IPS DF 19.7 (cell line): ENCODE measurements at regions not wholly inside any gene's neighbourhood (a gene's known extent, or its start where the extent isn't known, plus 50 kb on each side); places are given as distances from the start of the nearest gene placed in this dataset.

Source experiments
- DNase-seq: peaks from one replicate; pipeline ENCODE4 v3.0.0-alpha.2; 2013; ENCODE audit warnings: low read depth, low spot score

DNA sequence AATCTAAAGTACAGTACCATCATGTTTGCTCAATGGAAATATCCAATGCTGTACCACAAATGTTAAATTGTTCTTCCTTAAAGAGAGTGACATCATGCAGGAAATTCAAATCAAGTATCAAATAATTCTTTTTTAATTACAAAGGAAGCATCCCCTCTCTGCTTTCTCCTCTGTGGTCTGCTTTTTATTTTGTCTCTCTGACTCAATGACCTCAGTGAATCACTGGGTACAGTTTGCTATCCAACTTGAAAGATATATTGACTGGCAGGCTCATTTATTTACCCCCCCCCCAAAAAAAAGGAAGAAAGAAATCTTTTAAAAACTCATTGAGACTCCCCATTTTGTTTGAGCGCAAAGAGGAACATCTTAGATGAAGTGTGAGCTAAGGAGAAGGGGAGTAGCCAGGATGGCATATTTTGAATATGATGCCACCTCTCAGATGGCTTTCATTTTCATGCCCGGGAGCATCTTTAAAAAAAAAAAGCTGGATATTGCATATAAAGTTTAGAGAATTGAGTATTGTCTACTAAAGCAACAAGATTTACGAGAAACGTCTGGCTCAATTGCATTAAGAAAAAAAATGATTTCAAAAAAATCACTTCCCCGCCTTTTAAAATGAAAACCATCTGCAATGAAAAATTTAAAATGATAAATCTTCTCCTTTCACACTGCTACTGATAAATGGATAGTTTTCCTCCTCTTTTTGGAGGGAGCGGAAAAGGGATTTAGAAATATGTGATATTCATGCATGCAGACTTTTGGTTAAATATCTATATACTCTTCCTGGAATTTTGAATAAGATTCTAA lies 307.1 kb upstream of the DPH6 start:
- DNase-seq: no peak

DNA sequence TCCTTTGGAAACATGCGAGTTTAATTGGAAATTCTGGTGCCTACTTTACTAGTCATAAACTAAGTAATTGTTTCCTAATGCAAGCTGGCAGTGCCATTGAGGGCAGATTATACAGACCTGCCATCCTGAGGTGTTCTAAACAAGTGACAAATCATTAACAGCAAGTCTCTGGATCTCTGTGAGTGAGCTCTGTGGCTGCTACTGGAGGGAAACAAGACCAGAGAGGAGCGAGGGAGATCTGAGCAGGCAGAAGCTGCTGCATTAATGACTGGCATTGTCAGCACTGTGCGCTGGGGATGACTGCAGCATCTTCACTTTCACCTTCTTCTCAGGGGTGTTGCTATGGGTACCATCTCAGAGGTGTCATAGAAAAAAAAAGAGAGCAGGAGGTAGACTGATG lies 308.4 kb upstream of the DPH6 start:
- DNase-seq: no peak

DNA sequence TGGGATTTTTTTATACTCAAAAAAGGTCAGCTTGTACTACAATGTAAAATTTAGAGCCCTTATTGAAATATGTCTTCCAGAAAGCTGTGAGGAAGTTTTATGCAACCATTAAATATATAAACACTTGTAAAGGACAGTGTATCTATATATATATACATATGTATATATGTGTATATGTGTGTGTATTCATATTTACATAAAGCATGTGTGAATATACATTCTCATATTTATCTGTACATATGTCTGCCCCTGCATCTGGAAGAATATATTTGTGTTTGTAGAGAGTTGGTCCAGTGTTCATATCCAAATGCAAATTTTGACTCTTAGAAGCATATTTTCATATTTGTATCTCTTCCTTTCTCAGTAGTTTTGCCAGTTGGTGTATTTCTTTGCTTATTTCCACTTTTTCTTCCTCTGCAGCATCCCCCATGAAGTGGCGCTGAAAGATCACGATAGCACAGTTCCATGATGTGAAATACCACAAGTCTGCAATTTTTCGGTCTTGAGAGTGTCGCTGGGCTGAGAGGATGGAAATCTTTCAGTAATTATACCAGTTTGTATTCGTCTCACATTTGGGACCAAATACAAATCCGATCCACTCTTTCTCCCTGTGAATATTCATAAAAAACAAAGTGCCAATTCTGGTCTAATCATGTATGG lies 311.7 kb upstream of the DPH6 start:
- no peak for DNase-seq

DNA sequence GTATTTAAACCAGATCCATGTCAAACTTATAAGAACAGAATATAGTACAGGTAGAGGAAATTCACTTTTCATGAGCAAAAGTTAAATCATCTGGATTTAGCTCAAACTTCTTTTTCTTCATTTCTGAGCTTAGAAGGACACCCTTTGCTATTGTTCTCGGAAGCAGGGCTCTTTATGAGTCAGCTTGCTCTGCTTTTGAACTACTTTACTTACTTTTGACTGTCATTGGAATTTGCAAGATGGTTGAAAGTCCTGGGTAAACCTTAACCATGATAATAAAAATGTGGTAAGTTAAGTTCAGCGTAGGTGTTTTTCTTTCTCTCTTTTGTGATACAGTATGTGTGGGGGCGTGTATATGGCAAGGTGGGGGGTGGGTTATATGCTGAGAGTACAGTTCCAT lies 312.7 kb upstream of the DPH6 start:
- no peak for DNase-seq

DNA sequence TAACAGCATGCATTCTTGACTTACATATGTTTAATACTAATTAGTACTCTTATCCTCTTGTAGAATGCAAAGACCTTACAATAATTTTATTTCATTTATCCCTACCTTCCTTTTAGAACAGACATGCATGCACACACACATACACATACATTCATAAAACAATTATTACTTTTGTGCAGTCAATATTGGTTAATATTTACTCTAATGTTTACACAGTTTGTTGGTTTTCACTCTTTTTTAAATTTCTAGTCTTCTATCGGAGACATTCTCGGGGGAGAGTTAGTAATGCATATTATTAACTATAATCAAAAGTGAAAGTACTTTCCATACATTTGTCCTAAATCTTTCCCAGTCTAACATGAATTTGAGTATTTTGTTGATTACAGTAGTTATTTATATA lies 317.7 kb upstream of the DPH6 start:
- no peak for DNase-seq

DNA sequence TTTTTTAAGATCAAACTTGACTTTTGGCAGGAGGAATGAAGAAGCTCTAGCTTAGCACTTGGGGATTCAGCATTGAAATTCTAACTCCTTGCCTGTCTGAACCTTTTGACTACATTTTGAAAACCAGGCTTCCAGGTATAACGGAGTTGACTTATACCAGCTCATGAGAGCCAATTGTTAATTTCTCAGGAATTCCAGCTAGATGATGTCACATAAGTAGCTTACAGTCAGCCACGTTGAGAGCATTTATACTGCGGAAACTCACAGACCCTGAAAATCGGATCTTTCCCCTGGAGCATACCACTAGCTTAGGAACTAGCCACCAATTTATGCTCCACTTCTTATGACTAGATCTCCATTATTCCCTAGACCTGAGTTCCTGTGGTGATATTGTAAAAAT lies 321.4 kb upstream of the DPH6 start:
- DNase-seq: no peak

DNA sequence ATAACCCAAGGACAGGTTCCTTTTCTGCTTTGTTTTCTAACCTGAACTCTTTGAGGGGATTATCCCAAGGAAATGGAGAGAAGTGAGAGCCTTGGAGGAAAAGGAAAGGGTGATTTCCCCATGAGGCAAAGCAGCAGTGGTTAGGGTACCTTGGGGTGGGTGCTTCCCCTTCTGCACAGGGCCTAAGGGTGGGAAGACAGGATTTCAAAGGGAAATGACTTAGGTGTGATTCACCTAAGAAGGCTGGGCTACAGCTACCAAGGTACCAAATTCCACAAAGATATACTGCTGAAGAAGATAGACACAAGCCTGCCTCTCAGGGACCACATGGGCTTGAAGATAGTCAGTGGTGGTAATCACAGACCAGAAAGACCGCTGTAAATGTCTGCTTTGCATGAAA lies 325.3 kb upstream of the DPH6 start:
- no peak for DNase-seq

DNA sequence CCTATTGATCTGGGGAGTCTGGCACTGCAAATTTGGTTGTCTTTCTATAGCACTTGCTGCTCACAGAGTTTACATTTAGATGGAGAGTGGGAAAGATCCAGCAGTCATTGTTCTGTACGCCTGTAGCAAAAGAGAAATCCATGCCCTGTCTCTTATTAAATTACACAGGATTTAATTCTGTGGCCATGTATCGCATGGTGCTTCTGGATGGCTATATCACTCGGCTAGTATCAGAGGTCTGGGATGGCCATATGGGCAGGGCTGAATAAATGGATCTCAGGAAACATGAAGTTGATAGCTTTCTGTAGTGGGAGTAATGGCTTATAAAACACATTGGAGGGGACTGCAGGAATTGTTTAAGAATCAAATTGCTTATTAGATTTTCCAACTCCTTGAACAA lies 325.8 kb upstream of the DPH6 start:
- no peak for DNase-seq

DNA sequence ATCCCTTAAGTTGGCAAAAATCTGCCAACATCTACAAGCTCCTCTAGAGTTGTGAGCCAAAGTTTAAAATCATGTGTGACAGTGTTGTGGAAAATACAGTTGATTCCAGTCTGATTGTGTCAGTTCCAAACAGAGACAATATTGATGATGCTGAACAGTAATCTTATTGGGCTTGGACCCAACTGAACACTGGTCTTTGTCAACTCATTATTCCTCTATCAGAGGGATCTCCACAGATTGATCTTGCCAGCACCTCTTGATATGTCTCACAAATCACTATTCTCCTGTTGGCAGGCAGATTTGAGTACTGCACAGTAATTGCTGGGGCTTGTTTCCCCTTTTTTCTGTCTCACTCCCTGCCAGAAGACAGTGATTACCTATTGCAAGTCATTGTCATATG lies 326.6 kb upstream of the DPH6 start:
- no peak for DNase-seq

DNA sequence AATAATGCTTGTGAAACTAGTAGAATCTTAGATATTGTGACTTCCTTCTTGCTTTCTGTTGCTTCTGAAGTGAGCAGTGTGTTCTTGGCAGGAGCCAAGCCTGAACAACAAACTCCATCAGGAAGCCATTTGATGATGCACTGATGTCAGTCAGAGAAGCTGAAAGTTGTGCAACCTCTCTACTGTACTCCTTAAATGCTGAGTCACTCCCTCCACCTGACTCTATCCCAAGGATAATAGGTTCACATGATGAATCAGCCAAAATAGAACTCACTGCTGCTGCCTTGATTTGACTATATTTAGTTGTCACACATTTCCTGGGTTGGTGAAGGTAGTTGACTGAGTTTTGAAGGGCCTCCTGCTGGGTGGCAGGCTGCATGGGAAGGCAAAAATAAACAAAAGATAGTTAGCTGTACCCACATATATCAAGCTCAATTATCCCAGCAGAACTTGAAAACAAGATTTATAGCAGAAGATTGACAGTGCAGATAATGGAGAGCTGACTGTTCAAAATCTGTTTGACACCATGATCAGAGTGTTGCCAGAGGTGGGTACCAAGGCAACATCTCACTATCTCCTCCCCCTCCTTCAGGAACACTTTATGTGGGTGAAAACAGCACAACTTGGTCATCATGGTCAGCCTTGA lies 328.4 kb upstream of the DPH6 start:
- DNase-seq: no peak

DNA sequence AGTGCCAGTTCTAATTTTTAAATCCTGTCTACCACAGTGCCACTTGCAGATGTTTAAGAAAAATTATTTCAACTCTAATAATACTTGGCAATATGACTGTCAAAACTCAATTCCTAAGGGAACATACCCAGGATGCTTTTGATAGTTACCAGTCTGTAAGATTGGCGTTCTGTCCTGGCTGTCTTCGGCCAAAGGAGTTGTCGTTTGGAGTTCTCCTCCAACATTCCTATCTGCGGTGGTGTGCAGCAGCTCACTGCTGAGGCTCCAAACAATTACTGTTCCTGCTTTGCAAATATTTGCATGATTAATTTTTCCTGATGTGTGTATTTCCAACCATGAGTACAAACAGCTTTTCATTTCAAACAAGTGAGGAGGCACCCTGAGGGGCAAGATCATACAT lies 330.8 kb upstream of the DPH6 start:
- no peak for DNase-seq

DNA sequence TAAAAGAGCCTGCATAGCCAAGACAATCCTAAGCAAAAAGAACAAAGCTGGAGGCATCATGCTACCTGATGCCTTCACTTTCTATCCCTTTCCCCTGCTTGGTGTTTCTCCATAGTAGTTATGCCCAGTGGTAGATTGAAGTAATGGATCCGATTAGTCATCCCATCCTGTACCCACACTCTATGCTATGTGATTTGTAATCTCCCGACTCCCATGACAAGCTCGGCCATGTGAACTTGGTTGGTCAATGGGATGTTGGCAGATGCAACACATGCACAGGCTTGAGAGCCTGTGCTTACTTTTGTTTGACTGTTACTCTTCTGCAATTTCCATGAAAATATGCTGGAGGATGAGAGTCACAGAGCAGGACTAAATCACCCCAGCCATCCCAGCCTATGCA lies 334.9 kb upstream of the DPH6 start:
- no peak for DNase-seq

DNA sequence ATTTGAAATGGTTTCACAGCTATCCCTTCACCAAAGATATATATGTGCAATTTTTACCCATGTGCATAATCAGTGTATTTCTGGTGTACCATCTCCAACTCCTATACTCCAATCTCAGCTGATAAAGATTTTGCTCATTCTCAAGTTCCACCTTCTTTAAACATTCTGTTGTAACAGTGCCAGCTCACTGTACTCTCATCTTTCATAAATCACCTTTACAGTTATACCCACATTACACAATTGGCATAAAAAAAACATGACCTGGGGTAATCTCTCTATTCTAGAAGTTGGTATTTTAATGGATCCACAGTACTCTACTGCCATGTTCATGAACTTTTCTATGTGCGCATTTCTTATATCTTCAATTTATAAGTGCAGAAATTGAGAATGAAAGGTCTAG lies 339.9 kb upstream of the DPH6 start:
- DNase-seq: no peak

DNA sequence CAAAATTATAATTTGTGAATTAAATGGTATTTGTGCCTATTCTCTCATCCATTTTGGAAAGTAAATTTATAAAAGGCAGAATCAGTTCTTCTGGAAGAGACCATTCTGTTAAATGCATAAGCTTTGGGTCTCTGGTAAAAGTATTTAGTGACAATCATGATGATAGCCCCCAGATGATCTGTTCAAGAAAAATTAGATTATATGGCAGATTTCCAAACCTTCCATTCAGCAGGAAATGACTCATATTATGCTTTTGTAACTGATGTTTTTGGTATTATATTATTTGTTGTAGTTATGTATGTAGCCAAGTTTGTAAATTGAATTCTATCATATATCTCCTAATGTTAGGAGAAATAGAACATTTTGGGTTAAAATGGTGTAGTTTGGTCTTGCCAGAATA lies 340.8 kb upstream of the DPH6 start:
- no peak for DNase-seq

DNA sequence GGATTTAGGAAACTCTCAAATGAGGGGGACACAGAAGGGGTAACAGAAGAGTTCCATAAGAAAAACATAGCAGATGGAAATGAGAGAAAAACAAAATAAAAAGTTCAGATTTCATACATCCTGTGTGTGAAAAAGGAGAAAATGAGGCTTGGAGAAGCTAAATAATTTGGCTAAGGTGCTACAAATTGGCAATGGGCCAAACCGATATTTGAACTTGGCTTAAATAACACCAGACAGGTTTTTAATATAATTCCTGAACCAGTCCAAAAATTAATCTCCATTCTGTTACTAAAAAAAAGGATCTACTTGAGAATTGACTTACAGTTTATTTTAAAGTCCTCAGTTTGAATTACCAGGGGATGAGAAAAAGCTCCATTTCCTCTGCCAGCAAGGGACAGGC lies 342.9 kb upstream of the DPH6 start:
- no peak for DNase-seq

DNA sequence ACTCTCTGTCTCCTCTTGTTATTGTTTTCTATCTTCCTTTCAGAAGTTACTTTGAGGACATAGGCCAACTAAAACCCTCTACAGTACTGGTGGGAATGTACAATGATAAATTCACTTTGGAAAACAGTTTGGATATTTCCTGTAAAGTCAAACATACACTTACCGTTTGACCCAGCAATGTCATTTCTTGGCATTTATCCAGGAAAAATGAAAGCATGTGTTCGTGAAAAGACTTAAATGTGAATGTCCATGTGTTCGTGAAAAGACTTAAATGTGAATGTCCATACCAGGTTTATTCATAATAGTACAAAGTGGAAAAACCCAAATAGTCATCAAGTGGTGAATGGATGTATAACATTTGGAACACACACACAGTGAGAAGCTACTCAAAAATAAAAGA lies 361.5 kb upstream of the DPH6 start:
- no peak for DNase-seq

DNA sequence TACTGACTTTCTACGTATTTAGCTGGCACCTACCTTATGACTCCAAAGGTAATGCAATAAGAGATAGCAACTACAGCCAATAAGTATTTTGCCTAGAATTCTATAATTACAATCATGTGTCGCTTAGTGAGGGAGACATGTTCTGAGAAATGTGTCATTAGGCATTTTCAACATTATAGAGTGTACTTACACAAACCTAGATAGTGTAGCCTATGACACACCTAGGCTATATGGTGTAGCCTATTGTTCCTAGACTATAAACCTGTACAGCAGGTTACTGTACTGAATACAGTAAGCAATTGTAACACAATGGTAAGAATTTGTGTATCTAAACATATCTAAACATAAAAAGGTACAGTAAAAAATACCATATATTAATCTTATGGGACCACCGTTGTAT lies 363.4 kb upstream of the DPH6 start:
- DNase-seq: no peak

DNA sequence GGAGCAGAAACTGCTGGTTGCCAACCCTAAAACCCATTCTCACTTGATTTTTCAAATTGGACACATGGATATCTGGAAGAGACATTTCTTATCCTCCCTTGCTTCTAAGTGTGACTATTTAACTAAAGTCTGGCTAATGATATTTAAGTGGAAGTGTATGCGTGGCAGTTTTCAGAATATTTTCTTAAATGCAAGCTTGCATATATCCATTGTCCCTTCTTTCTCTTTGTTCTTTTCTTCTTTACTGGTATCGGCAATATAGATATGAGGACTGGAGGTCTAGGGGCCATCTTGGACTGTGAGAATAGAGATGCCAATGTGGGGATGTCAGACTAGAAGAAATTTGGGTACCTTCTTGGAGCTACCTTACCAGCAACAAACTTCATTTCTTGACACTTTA lies 364.3 kb upstream of the DPH6 start:
- DNase-seq: no peak

DNA sequence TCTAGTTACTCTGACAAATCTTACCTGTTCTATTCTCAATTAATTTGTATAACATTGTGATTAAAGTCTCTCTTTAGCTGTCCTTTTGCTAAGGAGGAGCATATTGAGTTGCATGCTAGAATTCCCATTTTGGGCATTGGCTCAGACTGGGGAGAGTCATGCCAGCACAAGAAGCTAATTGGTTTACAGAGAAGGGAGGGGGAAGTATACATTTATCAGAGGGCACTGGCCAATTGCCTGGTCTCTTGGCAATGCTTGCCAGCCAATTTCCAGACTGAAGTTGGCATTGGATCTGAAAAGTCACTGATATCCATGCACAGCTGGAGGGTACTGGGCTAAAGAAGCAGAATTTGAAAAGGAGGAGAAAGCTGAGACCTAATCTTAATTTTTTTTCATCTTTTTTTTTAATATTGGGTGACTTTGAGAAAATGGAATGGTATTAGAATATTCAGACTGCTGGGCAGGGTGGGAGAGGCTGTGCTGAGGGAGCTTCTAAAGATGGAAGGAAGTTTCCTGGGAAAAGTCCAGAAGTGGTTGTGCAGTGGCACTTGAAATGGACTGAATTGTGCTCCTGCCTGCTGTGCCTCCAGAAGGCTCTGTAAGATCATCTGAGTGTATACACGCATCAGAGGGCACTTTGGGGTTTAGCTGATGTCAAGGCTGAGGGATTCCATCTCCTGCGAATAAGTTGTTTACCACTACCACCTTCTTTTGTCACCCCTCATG lies 365.2 kb upstream of the DPH6 start:
- no peak for DNase-seq

DNA sequence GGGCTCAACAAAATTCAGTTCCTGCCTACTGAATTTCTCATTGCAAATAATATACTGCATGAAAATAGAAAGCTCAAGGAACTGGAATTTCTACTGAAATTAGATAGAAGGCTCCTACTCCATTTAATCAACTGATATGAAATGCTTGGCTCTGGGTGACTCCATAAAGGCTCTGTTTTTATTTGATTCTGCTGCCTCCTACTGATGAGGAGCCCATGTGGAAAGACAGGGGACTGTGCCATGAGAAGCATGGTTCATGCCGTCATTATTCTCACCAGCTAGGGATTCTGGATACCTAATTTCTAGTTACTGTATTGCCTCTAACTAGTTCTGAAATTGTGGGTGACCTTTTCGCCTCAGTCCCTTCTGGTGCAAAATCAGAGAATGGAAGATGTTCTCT lies 366.2 kb upstream of the DPH6 start:
- DNase-seq: no peak

DNA sequence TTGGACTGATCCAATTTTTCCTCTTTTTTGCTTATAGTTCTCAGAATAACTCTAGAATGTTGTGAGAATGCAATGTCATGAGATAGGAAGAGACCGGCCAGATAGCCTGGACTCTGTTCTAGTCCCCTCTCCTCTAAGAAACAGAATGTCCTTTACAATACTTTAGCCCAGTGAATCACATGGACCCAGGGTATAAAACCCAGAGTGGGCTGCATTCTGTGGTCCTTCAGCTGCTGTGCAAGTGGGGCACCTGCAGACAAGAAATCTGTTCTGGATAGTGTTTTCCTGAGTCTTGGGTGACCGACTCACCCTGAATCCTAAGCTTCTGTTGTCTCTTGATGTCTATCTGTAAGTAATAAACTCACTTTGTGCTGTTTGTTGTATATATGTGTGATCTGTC lies 368.6 kb upstream of the DPH6 start:
- DNase-seq: no peak

DNA sequence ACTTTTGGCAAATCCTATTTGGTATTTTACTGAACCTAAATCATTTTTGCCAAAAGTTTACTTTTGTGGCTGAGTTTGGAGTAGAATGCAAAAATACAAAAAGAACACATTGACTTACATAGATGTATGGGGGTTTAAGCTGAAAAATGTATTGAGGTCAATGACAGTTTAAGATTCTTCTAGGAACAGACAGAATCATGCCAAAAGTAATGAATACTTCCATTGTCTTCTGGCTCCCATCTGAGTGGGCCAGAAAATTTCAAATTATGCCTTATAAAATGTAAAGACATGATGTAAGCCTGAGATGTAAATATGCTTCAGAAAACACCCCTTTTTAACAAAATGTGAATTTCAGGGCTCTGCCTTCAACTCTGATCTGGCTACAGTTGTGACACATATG lies 375.1 kb upstream of the DPH6 start:
- DNase-seq: no peak
